A673 (cell line): ENCODE measurements at regions not wholly inside any gene's neighbourhood (a gene's known extent, or its start where the extent isn't known, plus 50 kb on each side); places are given as distances from the start of the nearest gene placed in this dataset.

Source experiments
- BruUV-seq: library from RNA; stranded (reverse); fragments of 400-500 nt; replicated peaks from 2 replicates; lab custom pipeline; 2021; lab: Mats Ljungman, UMichigan
- CTCF ChIA-PET: fragments of 300-600 bp; sonication (Branson Sonifier 250); formaldehyde crosslinking; loops from one replicate; lab custom pipeline; 2022; ENCODE audit warnings: antibody characterized with exemption; lab: Charles Lee
- POLR2A ChIA-PET: fragments of 300-600 bp; sonication (Branson Sonifier 250); formaldehyde crosslinking; loops from one replicate; lab custom pipeline; 2022; ENCODE audit warnings: antibody characterized with exemption; ENCODE audit not compliant: low non-redundant PET; lab: Charles Lee
- DNase-seq: peaks from one replicate; pipeline ENCODE4 v3.0.0-alpha.2; 2015; ENCODE audit warnings: low spot score
- H3K27ac ChIP-seq: fragments of 200-600 bp; sonication (generic); 2 replicates; pipeline ENCODE4 v1.5.1; 2016; ENCODE audit warnings: mixed run types, low read depth, mild to moderate bottlenecking, mixed read lengths, antibody characterized with exemption, low read length; ENCODE audit not compliant: poor library complexity, severe bottlenecking
- H3K27me3 ChIP-seq: fragments of 200-600 bp; sonication (generic); replicated peaks from 2 replicates; pipeline ENCODE4 v1.6.1; 2017; ENCODE audit warnings: mixed run types, low read depth, mild to moderate bottlenecking, mixed read lengths, antibody characterized with exemption, low read length; ENCODE audit not compliant: insufficient read depth, poor library complexity
- H3K36me3 ChIP-seq: fragments of 200-600 bp; sonication (generic); 2 replicates; pipeline ENCODE4 v1.6.1; 2016; ENCODE audit warnings: mixed run types, mild to moderate bottlenecking, mixed read lengths, antibody characterized with exemption, low read length; ENCODE audit not compliant: insufficient read depth, poor library complexity, severe bottlenecking
- H3K4me1 ChIP-seq: fragments of 200-600 bp; sonication (generic); 2 replicates; pipeline ENCODE4 v1.6.1; 2017; ENCODE audit warnings: mixed run types, mild to moderate bottlenecking, mixed read lengths, antibody characterized with exemption, low read length; ENCODE audit not compliant: insufficient read depth, poor library complexity, severe bottlenecking
- H3K4me3 ChIP-seq: fragments of 200-600 bp; sonication (generic); 2 replicates; pipeline ENCODE4 v1.5.1; 2016; ENCODE audit warnings: low read depth, mixed run types, mild to moderate bottlenecking, mixed read lengths, low read length; ENCODE audit not compliant: poor library complexity, severe bottlenecking
- H3K9me3 ChIP-seq: fragments of 200-600 bp; sonication (generic); 2 replicates; pipeline ENCODE4 v1.6.1; 2016; ENCODE audit warnings: mixed run types, low read depth, mild to moderate bottlenecking, mixed read lengths, antibody characterized with exemption, low read length; ENCODE audit not compliant: poor library complexity, severe bottlenecking
- CTCF ChIP-seq: fragments of 300-800, 200-600 bp; sonication (generic); conservative IDR thresholded peaks from 2 replicates; pipeline ENCODE4 v1.5.1; 2017; ENCODE audit warnings: low read depth, mild to moderate bottlenecking, antibody characterized with exemption, low read length, moderate library complexity, mixed read lengths
- EZH2 ChIP-seq: fragments of 200-600 bp; sonication (generic); IDR thresholded peaks from 2 replicates; pipeline ENCODE4 v1.6.1; 2017; ENCODE audit warnings: borderline replicate concordance, low read depth, mild to moderate bottlenecking, mixed read lengths, antibody characterized with exemption, low read length; ENCODE audit not compliant: poor library complexity, severe bottlenecking
- intact Hi-C: fragments of 100-400 bp; cut with micrococcal nuclease; formaldehyde crosslinking; loops from one replicate; pipeline ENCODE4 v1.10.0; 2022; ENCODE audit not compliant: unreplicated experiment

- CTCF ChIA-PET: no interaction called here
- H3K9me3 ChIP-seq: no peaks in the 10 kb centered on the region
- no TSS peak for BruUV-seq
Observed at GRCh38 chr2:224206816-224207215, 167.7 kb upstream of the SERPINE2 start.

GRCh38 chr2:224202281-224202865, 163.3 kb upstream of the SERPINE2 start:
- ChIA-PET POLR2A (no interaction called here), CTCF (no interaction called here)
- H3K27me3 ChIP-seq: no peaks in the 10 kb centered on the region
- DNase-seq: no peak
- H3K27ac ChIP-seq: no peak overlapping the region
- no TSS peak for BruUV-seq
- H3K36me3 ChIP-seq: no peaks in the 10 kb centered on the region
- intact Hi-C loops: no loop called here
- H3K4me3 ChIP-seq: no peak overlapping the region
- no peaks in the 10 kb centered on the region for H3K9me3 ChIP-seq
- no peak for TF ChIP-seq EZH2
- TF ChIP-seq CTCF: no peak
- no peaks in the 10 kb centered on the region for H3K4me1 ChIP-seq

More at GRCh38 chr2:224206816-224207215, 167.7 kb upstream of the SERPINE2 start:
- TF ChIP-seq EZH2: no peak
- TF ChIP-seq CTCF: no peak
- no peak for DNase-seq
- intact Hi-C loops: no loop called here
- H3K36me3 ChIP-seq: no peaks in the 10 kb centered on the region
- H3K4me3 ChIP-seq: no peak overlapping the region
- no peaks in the 10 kb centered on the region for H3K27me3 ChIP-seq
- no peak overlapping the region for H3K27ac ChIP-seq
- peaks cover 21% of the 10 kb centered on the region for H3K4me1 ChIP-seq
- POLR2A ChIA-PET: no interaction called here

- CTCF ChIA-PET: no interaction called here
- Histone ChIP-seq H3K27ac (no peak overlapping the region), H3K4me3 (no peak overlapping the region), H3K36me3 (no peaks in the 10 kb centered on the region), H3K9me3 (no peaks in the 10 kb centered on the region), H3K27me3 (no peaks in the 10 kb centered on the region), H3K4me1 (no peaks in the 10 kb centered on the region)
- intact Hi-C loops: no loop called here
- DNase-seq: no peak
- no TSS peak for BruUV-seq
- POLR2A ChIA-PET: no interaction called here
- TF ChIP-seq CTCF (no peak), EZH2 (no peak)
Observed at GRCh38 chr2:224198436-224198835, 159.3 kb upstream of the SERPINE2 start.
